GM12874 (cell line): ENCODE measurements at regions not wholly inside any gene's neighbourhood (a gene's known extent, or its start where the extent isn't known, plus 50 kb on each side); places are given as distances from the start of the nearest gene placed in this dataset.

Source experiments
- TF ChIP-seq, protein P1 (sequence below): IDR thresholded peaks from 2 replicates; pipeline ENCODE4 v1.5.1; 2011; ENCODE audit warnings: low read depth, mild to moderate bottlenecking, control low read depth, low read length, moderate library complexity; ENCODE audit not compliant: insufficient read depth

GRCh38 chr13:84609716-84610115, 727.4 kb upstream of the SLITRK1 start:
- TF ChIP-seq, protein P1, sequence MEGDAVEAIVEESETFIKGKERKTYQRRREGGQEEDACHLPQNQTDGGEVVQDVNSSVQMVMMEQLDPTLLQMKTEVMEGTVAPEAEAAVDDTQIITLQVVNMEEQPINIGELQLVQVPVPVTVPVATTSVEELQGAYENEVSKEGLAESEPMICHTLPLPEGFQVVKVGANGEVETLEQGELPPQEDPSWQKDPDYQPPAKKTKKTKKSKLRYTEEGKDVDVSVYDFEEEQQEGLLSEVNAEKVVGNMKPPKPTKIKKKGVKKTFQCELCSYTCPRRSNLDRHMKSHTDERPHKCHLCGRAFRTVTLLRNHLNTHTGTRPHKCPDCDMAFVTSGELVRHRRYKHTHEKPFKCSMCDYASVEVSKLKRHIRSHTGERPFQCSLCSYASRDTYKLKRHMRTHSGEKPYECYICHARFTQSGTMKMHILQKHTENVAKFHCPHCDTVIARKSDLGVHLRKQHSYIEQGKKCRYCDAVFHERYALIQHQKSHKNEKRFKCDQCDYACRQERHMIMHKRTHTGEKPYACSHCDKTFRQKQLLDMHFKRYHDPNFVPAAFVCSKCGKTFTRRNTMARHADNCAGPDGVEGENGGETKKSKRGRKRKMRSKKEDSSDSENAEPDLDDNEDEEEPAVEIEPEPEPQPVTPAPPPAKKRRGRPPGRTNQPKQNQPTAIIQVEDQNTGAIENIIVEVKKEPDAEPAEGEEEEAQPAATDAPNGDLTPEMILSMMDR = no peak

- TF ChIP-seq, protein P1 = no peak
Measured at GRCh38 chr13:84607261-84608013, 725.2 kb upstream of the SLITRK1 start.

DNA sequence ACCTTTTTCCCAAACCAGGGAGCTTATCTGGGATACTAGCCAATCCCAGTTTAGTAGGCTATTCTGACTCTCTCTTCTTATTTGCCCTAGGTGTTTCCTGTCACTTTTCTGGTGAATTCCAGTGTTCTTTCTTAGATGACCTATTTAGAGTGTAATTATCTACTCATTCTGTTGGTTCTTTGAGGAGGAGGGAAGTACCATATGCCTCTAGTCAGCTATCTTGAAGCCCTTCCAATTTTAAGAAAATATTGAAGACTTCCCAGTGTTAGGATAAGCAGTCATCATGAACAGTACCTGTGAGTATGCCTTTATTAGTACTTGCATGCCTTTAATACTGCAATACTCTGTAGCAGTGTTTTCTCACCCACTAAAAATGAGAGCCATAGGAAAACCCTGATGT, 724.3 kb upstream of the SLITRK1 start:
- TF ChIP-seq, protein P1 = no peak

DNA sequence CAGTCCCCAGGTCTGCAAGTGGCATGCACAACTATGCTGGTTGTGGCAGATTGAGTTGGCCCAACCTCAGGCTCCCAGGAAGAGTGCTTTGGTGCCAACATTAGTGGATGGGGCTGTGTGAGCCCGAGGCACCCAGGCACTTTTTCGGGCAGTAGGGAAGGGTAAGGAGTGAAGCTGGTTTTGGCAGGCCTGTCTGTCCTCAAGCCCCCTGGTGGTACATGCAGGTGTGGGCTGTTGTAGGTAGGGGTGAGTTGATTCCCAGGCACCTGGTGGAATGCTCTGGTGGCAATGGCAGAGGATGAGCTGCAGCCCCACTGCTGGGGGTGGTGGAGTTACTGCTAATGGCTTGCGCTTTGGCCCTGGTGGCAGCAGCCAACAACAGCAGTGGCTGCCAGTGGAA, 723.7 kb upstream of the SLITRK1 start:
- TF ChIP-seq, protein P1 = no peak

DNA sequence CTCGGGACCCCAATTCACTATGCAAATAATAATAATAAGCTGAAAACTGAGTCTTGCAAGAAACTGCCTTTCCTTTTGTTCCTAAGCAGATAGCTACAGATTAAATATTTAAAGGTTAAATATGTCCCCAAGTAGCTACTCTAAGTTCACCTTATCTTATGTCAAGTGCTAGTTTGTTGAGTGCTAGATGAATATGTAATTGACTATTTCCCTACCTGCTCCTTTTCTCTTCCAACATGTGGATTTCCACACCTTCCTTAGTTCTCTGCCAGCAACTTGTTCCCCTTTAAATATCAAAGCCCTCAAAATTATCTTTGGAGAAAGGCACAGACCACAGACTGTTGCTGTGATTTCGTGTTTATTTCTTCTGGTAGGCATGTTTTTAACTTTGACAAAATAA, 709.2 kb upstream of the SLITRK1 start:
- TF ChIP-seq, protein P1 = no peak

DNA sequence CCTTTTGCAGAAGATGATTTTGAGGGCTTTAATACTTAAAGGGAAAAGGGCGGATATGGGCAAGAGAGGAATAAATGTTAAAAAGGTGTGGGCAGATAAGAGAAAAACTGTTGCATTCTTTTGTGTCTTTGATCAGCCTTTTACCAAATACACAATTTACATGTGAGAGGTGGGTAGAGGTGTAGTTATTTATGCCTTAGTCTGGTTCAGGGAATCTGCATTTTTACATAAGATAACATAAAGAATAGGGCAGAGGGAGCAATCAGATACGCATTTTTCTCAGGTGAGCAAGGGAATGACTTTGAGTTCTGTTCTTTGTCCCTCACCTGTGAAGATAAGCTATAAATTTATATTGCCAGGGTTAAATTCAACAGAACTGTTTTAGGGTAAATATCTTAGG, 708.4 kb upstream of the SLITRK1 start:
- TF ChIP-seq, protein P1 = no peak

DNA sequence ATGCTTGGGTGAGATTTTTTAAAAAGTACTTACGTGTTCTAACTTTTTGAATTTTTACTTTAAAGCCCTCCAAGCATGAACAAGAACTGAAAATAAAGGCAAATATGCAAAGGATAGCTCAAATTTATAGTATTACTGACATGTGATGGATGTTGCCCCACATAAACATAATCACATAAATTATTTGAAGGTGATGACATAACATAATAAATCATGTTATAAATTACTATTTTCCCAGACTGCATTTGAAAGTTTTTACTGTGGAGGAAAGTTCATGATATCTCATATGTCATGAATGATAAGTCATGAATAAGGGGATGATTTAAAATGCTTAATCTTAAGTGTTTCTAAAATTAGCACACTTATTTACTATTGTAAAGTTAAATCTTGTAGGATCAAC, 705.7 kb upstream of the SLITRK1 start:
- TF ChIP-seq, protein P1 = no peak
